T-cell (primary cell): ENCODE measurements at regions not wholly inside any gene's neighbourhood (a gene's known extent, or its start where the extent isn't known, plus 50 kb on each side); places are given as distances from the start of the nearest gene placed in this dataset.
A peak's percentile ranks its signal among the peaks of the same experiment; 100 is the strongest.
"Not testable (repeated sequence)": the region's sequence is repeated elsewhere in the genome, so short reads cannot be mapped to it uniquely, and the experiment has no call there.

Experiments used
- ATAC-seq, 4 experiments: fragments of 200-7000 bp in 3 of 4; fragments of 150-1000 bp in 1 of 4; cut with Tn5 transposase; replicated peaks in 1 of 4; 1 replicate in 3 of 4; 2 replicates in 1 of 4; pipeline ENCODE4 v1.10.0; 2021; ENCODE audit warnings: moderate library complexity in 3 of 4, mild to moderate bottlenecking in 2 of 4, moderate number of reproducible peaks in 1 of 4
- CTCF ChIA-PET, 2 donors: fragments of 300-600 bp; sonication (Branson Sonifier 250); formaldehyde crosslinking; loops; one replicate each; lab custom pipeline; 2022; ENCODE audit warnings: antibody characterized with exemption in 2 of 2; lab: Charles Lee
- POLR2A ChIA-PET, 2 donors: fragments of 300-600 bp; sonication (Branson Sonifier 250); formaldehyde crosslinking; loops; one replicate each; lab custom pipeline; 2022; ENCODE audit warnings: antibody characterized with exemption in 2 of 2; lab: Charles Lee
- DNase-seq, 35 experiments: peaks; one replicate each; pipeline versions ENCODE4 v3.0.0 to v3.0.0-alpha.2; 2013 to 2023
- H3K27ac ChIP-seq: one replicate; pipeline ENCODE4 v1.5.1; 2013; ENCODE audit warnings: low read length
- H3K27me3 ChIP-seq, 2 experiments: replicated peaks in 1 of 2; 1 replicate in 1 of 2; 2 replicates in 1 of 2; pipeline versions ENCODE4 v1.6.1 to v1.7.0; 2013; ENCODE audit warnings: low read length in 1 of 2, mixed read lengths in 1 of 2; ENCODE audit not compliant: control insufficient read depth in 2 of 2, insufficient read depth in 2 of 2; ENCODE audit errors: extremely low read depth in 1 of 2
- H3K36me3 ChIP-seq, 2 donors: 1 replicate in 1 of 2; 2 replicates in 1 of 2; pipeline versions ENCODE4 v1.6.1 to v1.7.0; 2013; ENCODE audit warnings: low read length in 1 of 2; ENCODE audit not compliant: control insufficient read depth in 2 of 2, insufficient read depth in 1 of 2; ENCODE audit errors: extremely low read depth in 1 of 2
- H3K4me1 ChIP-seq, 2 experiments: 1 replicate in 1 of 2; 2 replicates in 1 of 2; pipeline versions ENCODE4 v1.6.1 to v1.7.0; 2013; ENCODE audit warnings: low read length in 2 of 2, mixed read lengths in 1 of 2; ENCODE audit not compliant: insufficient read depth in 2 of 2, control insufficient read depth in 1 of 2; ENCODE audit errors: extremely low read depth in 1 of 2
- H3K4me3 ChIP-seq, 2 donors: 1 replicate in 1 of 2; 2 replicates in 1 of 2; pipeline versions ENCODE4 v1.5.1 to v1.7.0; 2013; ENCODE audit warnings: mild to moderate bottlenecking in 2 of 2, low read length in 1 of 2, moderate library complexity in 1 of 2; ENCODE audit not compliant: control insufficient read depth in 1 of 2; ENCODE audit errors: extremely low read depth in 1 of 2
- H3K9me3 ChIP-seq: 2 replicates; pipeline ENCODE4 v1.7.0; 2013
- H3K27ac Mint-ChIP-seq, 2 donors: one replicate each; pipeline ENCODE4 v1.8.0; 2020 to 2021; ENCODE audit warnings: mild to moderate bottlenecking in 2 of 2, mixed read lengths in 2 of 2
- H3K27me3 Mint-ChIP-seq, 2 donors: one replicate each; pipeline ENCODE4 v1.8.0; 2021 to 2022; ENCODE audit warnings: mixed read lengths in 2 of 2
- H3K36me3 Mint-ChIP-seq: one replicate; pipeline ENCODE4 v1.8.0; 2021; ENCODE audit warnings: mixed read lengths
- H3K4me1 Mint-ChIP-seq, 3 donors: one replicate each; pipeline ENCODE4 v1.8.0; 2020 to 2022; ENCODE audit warnings: mixed read lengths in 3 of 3, mild to moderate bottlenecking in 1 of 3
- H3K4me3 Mint-ChIP-seq, 3 donors: one replicate each; pipeline ENCODE4 v1.8.0; 2020 to 2022; ENCODE audit warnings: mild to moderate bottlenecking in 3 of 3, mixed read lengths in 3 of 3, moderate library complexity in 3 of 3
- H3K9me3 Mint-ChIP-seq, 3 donors: one replicate each; pipeline ENCODE4 v1.8.0; 2020 to 2022; ENCODE audit warnings: mixed read lengths in 3 of 3
- WGBS: methylation state at CpG from one replicate; pipeline ENCODE4 v1.1.5; 2013; ENCODE audit warnings: missing lambda C conversion rate; ENCODE audit not compliant: insufficient coverage; 5-methylcytosine and 5-hydroxymethylcytosine counted together

DNA sequence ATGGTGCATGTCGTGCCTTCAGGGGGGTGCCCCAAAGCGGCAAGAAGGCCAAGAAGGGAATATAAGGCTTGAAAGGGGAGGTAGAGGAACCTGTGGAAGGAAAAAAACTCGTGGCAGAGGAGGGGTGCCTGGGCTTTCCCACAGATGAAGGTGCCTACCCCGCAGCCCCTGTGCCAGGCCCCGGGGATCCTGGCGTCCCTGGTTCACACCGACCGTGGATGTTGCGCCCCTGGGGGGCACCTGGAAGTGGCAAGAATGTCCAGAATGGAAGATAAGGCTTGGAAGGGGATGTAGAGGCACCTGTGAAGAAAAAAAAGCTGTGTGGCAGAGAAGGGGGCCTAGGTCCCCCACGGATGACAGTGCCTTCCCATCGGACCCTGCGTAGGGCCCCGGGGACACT is 282.2 kb downstream of the ALG10 start:
- Mint-ChIP-seq H3K36me3 (no peaks in the 10 kb centered on the region), H3K27ac (no peak overlapping the region), H3K27me3 (no peaks in the 10 kb centered on the region), H3K4me3 (no peak overlapping the region), H3K9me3 (peaks cover 24 to 70% (median 60%) of the 10 kb centered on the region in 3 donors), H3K4me1 (no peaks in the 10 kb centered on the region)
- Histone ChIP-seq H3K36me3 (no peaks in the 10 kb centered on the region), H3K4me1 (no peaks in the 10 kb centered on the region), H3K4me3 (peak overlapping the region in 1 of 2 donors; percentile 5), H3K27me3 (no peaks in the 10 kb centered on the region), H3K9me3 (no peaks in the 10 kb centered on the region), H3K27ac (no peak overlapping the region)
- POLR2A ChIA-PET, result no interaction called here
- WGBS, result 79% methylated on average over 13 of the region's 13 CpGs
- DNase-seq (no peak), ATAC-seq (no peak)
- CTCF ChIA-PET, result no interaction called here

DNA sequence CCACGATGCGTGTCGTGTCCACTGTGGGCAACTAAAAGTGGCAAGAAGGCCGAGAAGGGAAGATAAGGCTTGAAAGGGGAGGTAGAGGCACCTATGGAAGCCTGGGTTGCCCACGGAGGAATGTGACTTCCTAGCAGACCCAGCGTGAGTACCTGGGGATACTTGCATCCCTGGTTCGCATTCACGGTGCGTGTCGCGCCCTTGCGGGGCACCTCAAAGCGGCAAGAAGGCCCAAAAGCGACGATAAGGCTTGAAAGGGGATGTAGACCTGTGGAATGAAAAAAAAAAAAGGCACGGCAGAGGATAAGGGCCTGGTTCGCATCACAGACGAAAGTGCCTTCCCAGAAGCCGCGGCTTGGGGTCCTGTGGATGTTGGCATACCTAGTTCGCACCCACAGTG is 282.9 kb downstream of the ALG10 start:
- no peak overlapping the region for H3K4me3 Mint-ChIP-seq
- H3K9me3 ChIP-seq, result no peaks in the 10 kb centered on the region
- ChIA-PET POLR2A (no interaction called here), CTCF (no interaction called here)
- H3K4me1 Mint-ChIP-seq, result no peaks in the 10 kb centered on the region
- H3K36me3 Mint-ChIP-seq, result no peaks in the 10 kb centered on the region
- no peak overlapping the region for H3K27ac Mint-ChIP-seq
- ATAC-seq (no peak), DNase-seq (no peak)
- no peak overlapping the region for H3K4me3 ChIP-seq
- H3K27me3 Mint-ChIP-seq, result no peaks in the 10 kb centered on the region
- WGBS, result 83% methylated on average over 21 of the region's 21 CpGs
- H3K4me1 ChIP-seq, result no peaks in the 10 kb centered on the region
- peaks cover 23 to 70% (median 56%) of the 10 kb centered on the region in 3 donors for H3K9me3 Mint-ChIP-seq
- no peak overlapping the region for H3K27ac ChIP-seq
- no peaks in the 10 kb centered on the region for H3K36me3 ChIP-seq
- H3K27me3 ChIP-seq, result no peaks in the 10 kb centered on the region

DNA sequence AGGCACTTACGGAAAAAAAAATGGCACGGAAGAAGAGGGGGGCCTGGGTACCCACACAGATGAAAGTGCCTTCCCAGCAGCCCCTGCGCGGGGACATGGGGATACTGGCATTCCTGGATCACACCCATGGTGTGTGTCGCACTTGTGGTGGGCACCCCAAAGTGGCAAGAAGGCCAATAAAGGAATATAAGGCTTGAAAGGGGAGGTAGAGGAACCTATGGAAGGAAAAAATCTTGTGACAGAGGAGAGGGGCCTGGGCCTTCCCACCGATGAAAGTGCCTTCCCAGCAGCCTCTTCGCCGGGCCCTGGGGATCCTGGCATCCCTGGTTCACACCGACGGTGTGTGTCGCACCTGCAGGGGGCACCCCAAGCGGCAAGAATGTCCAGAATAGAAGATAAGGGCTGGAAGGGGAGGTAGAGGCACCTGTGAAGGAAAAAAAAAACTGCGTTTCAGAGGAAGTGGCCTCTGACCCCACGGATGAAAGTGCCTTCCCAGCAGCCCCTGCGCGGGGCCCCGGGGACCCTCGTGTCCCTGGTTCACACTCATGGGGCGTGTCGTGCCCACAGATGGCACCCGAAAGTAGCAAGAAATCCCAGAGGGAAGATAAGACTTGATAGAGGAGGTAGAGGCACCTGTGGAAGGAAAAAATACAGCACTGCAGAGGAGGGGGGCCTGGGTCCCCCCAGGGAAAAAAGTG is 284.0 kb downstream of the ALG10 start:
- Histone ChIP-seq H3K27me3 (no peaks in the 10 kb centered on the region), H3K9me3 (no peaks in the 10 kb centered on the region), H3K36me3 (no peaks in the 10 kb centered on the region), H3K4me1 (no peaks in the 10 kb centered on the region), H3K4me3 (no peak overlapping the region), H3K27ac (no peak overlapping the region)
- Mint-ChIP-seq H3K27me3 (no peaks in the 10 kb centered on the region), H3K9me3 (peaks cover 19 to 70% (median 52%) of the 10 kb centered on the region in 3 donors), H3K36me3 (no peaks in the 10 kb centered on the region), H3K4me3 (no peak overlapping the region), H3K27ac (no peak overlapping the region), H3K4me1 (no peaks in the 10 kb centered on the region)
- POLR2A ChIA-PET, result no interaction called here
- CTCF ChIA-PET, result no interaction called here
- DNase-seq (no peak), ATAC-seq (no peak)
- 83% methylated on average over 20 of the region's 21 CpGs for WGBS

DNA sequence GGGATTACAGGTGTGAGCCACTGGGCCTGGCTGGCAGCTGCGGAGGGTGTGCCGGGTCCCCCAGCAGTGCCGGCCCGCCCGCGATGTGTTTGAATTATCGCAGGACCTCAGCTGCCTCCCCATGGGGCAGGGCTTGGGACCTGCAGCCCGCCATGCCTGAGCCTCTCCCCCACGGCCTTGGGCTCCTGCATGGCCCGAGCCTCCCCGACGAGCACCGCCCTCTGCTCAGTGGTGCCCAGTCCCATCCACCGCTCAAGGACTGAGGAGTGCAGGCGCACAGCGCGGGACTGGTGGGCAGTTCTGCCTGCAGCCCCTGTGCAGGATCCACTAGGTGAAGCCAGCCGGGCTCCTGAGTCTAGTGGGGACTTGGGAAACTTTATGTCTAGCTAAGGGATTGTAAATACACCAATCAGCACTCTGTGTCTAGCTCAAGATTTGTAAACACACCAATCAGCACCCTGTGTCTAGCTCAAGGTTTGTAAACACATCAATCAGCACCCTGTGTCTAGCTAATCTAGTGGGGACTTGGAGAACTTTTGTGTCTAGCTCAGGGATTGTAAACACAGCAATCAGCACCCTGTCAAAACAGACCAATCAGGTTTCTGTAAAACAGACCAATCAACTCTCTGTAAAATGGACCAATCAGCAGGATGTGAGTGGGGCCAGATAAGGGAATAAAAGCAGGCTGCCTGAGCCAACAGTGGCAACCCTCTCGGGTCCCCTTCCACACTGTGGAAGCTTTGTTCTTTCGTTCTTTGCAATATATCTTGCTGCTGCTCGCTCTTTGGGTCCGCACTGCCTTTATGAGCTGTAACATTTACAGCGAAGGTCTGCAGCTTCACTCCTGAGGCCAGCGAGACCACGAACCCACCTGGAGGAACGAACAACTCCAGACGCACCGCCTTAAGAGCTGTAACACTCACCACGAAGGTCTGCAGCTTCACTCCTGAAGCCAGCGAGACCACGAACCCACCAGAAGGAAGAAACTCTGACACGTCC is 287.8 kb downstream of the ALG10 start:
- H3K27ac Mint-ChIP-seq, POLR2A ChIA-PET: not testable (repeated sequence)

DNA sequence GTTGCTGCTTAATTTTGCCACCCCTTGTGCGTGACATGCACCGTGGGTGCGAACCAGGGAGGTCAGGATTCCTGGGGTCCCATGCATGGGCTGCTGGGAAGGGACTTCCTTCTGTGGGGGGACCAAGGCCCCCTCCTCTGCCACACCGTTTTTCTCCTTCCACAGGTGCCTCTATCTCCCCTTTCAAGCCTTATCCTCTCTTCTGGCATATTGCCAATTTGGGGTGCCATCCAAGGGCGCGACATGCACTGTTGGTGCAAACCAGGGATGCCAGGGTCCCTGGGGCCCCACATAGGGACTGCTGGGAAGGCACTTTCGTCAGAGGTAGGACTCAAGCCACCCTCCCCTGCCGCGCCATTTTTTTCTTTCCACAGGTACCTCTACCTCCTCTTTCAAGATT is 289.0 kb downstream of the ALG10 start:
- no peak overlapping the region for H3K27ac Mint-ChIP-seq

More for the DNA sequence above, 287.8 kb downstream of the ALG10 start:
- 83% methylated on average over 24 of the region's 32 CpGs for WGBS
- H3K27me3 Mint-ChIP-seq, H3K36me3 ChIP-seq, H3K4me3 ChIP-seq, H3K4me1 ChIP-seq, H3K4me1 Mint-ChIP-seq, DNase-seq, H3K27me3 ChIP-seq, H3K36me3 Mint-ChIP-seq, H3K4me3 Mint-ChIP-seq, CTCF ChIA-PET, H3K9me3 ChIP-seq, H3K27ac ChIP-seq: not testable (repeated sequence)
- peaks cover 25 to 70% (median 65%) of the 10 kb centered on the region in 3 donors for H3K9me3 Mint-ChIP-seq
- ATAC-seq, result peak in 1 of 4 experiments; percentile 37

DNA sequence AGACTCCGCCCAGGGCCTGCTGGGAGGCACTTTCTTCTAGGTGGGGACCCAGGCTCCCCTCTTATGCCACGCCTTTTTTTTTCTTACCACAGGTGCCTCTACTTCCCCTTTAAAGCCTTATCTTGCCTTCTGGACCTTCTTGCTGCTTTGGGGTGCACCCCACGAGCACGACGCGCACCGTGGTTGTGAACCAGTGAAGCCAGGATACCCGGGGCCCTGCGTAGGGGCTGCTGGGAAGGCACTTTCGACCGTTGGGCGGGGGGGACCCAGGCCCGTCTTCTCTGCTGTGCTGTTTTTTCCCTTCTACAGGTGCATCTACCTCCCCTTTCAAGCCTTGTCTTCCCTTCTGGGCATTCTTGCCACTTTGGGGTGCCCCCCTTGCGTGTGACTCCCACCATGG is 305.4 kb downstream of the ALG10 start:
- no peak overlapping the region for H3K27ac ChIP-seq
- ATAC-seq, result no peak
- ChIA-PET CTCF (no interaction called here), POLR2A (no interaction called here)
- no peaks in the 10 kb centered on the region for H3K4me1 ChIP-seq
- no peaks in the 10 kb centered on the region for H3K9me3 ChIP-seq
- Mint-ChIP-seq H3K4me3 (no peak overlapping the region), H3K4me1 (no peaks in the 10 kb centered on the region), H3K27ac (no peak overlapping the region), H3K9me3 (peaks cover 23 to 62% (median 56%) of the 10 kb centered on the region in 3 donors), H3K36me3 (no peaks in the 10 kb centered on the region), H3K27me3 (peaks cover 0 to 4% of the 10 kb centered on the region in 2 donors)
- 81% methylated on average over 13 of the region's 14 CpGs for WGBS
- peaks cover 0 to 27% of the 10 kb centered on the region in 2 experiments for H3K27me3 ChIP-seq
- no peaks in the 10 kb centered on the region for H3K36me3 ChIP-seq
- no peak overlapping the region for H3K4me3 ChIP-seq
- no peak for DNase-seq

More for the DNA sequence above, 289.0 kb downstream of the ALG10 start:
- ChIA-PET CTCF (no interaction called here), POLR2A (no interaction called here)
- Histone ChIP-seq H3K36me3 (no peaks in the 10 kb centered on the region), H3K27ac (no peak overlapping the region), H3K9me3 (no peaks in the 10 kb centered on the region), H3K4me1 (no peaks in the 10 kb centered on the region), H3K27me3 (no peaks in the 10 kb centered on the region), H3K4me3 (no peak overlapping the region)
- Mint-ChIP-seq H3K4me3 (no peak overlapping the region), H3K9me3 (peaks cover 28 to 68% (median 63%) of the 10 kb centered on the region in 3 donors), H3K36me3 (no peaks in the 10 kb centered on the region), H3K27me3 (no peaks in the 10 kb centered on the region), H3K4me1 (no peaks in the 10 kb centered on the region)
- DNase-seq (no peak), ATAC-seq (no peak)
- 63% methylated on average over 6 of the region's 9 CpGs for whole genome bisulfite sequencing
